ENCODE measurements at regions not wholly inside any gene's neighbourhood (a gene's known extent, or its start where the extent isn't known, plus 50 kb on each side); places are given as distances from the start of the nearest gene placed in this dataset.

GRCh38 chr2:123095219-123095835 lies 929.8 kb upstream of the CNTNAP5 start:
- no peak for ATAC-seq

GRCh38 chr2:123098619-123099018 lies 926.5 kb upstream of the CNTNAP5 start:
- intact Hi-C loops (cut with DNase I): no loop called here
- ATAC-seq: no peak
- Histone ChIP-seq H3K36me3 (replicated peaks in 1 of 2; ENCODE audit: insufficient read depth in 1 of 2, low read depth in 2 of 2) (no peaks in the 10 kb centered on the region), H3K4me3 (no peak overlapping the region), H3K4me1 (no peaks in the 10 kb centered on the region), H3K27me3 (no peaks in the 10 kb centered on the region), H3K9me3 (peaks cover 0 to 4% (median 0%) of the 10 kb centered on the region in 3 donors), H3K27ac (no peak overlapping the region)
- TF ChIP-seq, protein P1, sequence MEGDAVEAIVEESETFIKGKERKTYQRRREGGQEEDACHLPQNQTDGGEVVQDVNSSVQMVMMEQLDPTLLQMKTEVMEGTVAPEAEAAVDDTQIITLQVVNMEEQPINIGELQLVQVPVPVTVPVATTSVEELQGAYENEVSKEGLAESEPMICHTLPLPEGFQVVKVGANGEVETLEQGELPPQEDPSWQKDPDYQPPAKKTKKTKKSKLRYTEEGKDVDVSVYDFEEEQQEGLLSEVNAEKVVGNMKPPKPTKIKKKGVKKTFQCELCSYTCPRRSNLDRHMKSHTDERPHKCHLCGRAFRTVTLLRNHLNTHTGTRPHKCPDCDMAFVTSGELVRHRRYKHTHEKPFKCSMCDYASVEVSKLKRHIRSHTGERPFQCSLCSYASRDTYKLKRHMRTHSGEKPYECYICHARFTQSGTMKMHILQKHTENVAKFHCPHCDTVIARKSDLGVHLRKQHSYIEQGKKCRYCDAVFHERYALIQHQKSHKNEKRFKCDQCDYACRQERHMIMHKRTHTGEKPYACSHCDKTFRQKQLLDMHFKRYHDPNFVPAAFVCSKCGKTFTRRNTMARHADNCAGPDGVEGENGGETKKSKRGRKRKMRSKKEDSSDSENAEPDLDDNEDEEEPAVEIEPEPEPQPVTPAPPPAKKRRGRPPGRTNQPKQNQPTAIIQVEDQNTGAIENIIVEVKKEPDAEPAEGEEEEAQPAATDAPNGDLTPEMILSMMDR (IDR thresholded peaks at IDR 0.05): no peak
- TF ChIP-seq POLR2A (IDR thresholded peaks at IDR 0.05): no peak
- DNase-seq: no peak

More at GRCh38 chr2:123095219-123095835, 929.8 kb upstream of the CNTNAP5 start:
- Histone ChIP-seq H3K36me3 (replicated peaks in 1 of 2; ENCODE audit: insufficient read depth in 1 of 2, low read depth in 2 of 2) (no peaks in the 10 kb centered on the region), H3K9me3 (peaks cover 0 to 4% (median 0%) of the 10 kb centered on the region in 3 donors), H3K4me3 (no peak overlapping the region), H3K4me1 (no peaks in the 10 kb centered on the region), H3K27ac (no peak overlapping the region), H3K27me3 (no peaks in the 10 kb centered on the region)
- TF ChIP-seq, protein P1 (IDR thresholded peaks at IDR 0.05): no peak
- TF ChIP-seq POLR2A (IDR thresholded peaks at IDR 0.05): no peak
- intact Hi-C loops (cut with DNase I): no loop called here
- DNase-seq: no peak
- 63 to 67% methylated on average over 13 of the region's 13 CpGs for WGBS, 2 donors

DNA sequence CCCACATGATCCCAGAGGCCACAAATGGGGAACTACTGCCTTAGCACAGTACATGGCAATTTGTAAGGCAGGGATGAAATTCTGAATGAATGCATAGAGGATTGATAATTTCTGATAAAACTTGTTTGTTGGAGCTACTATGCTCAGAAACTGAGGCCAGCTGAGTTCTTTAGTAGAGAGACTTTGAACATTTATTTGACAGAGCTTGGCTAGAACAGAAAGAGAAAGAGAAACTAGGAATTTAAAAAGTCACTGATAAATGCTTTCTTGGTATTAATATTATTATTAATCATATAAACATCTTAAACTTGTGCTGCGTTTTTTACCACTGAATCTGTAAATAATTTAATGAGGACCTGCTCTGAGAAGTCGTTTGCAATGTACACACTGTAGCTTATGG lies 923.7 kb upstream of the CNTNAP5 start:
- no peaks in the 10 kb centered on the region for H3K9me3 ChIP-seq
- WGBS, 2 donors: 15 to 20% methylated on average over 2 of the region's 2 CpGs
- DNase-seq (no peak), ATAC-seq (no peak)
- no peak overlapping the region for H3K27ac ChIP-seq
- H3K4me1 ChIP-seq: no peaks in the 10 kb centered on the region
- intact Hi-C loops (cut with DNase I): no loop called here
- no peak overlapping the region for H3K4me3 ChIP-seq
- H3K27me3 ChIP-seq: no peaks in the 10 kb centered on the region
- TF ChIP-seq, protein P1 (IDR thresholded peaks at IDR 0.05): no peak
- no peak for TF ChIP-seq POLR2A (IDR thresholded peaks at IDR 0.05)
- H3K36me3 ChIP-seq (replicated peaks in 1 of 2; ENCODE audit: insufficient read depth in 1 of 2, low read depth in 2 of 2): no peaks in the 10 kb centered on the region

GRCh38 chr2:123103902-123104301 lies 921.2 kb upstream of the CNTNAP5 start:
- no peak for TF ChIP-seq POLR2A (IDR thresholded peaks at IDR 0.05)
- TF ChIP-seq, protein P1 (IDR thresholded peaks at IDR 0.05): no peak
- Histone ChIP-seq H3K9me3 (no peaks in the 10 kb centered on the region), H3K27me3 (no peaks in the 10 kb centered on the region), H3K27ac (no peak overlapping the region), H3K4me3 (no peak overlapping the region), H3K36me3 (replicated peaks in 1 of 2; ENCODE audit: insufficient read depth in 1 of 2, low read depth in 2 of 2) (no peaks in the 10 kb centered on the region), H3K4me1 (no peaks in the 10 kb centered on the region)
- ATAC-seq (no peak), DNase-seq (no peak)
- 42 to 57% methylated on average over 2 of the region's 2 CpGs for WGBS, 2 donors
- intact Hi-C loops (cut with DNase I): no loop called here

- no peaks in the 10 kb centered on the region for H3K4me1 ChIP-seq
- no peaks in the 10 kb centered on the region for H3K27me3 ChIP-seq
- H3K27ac ChIP-seq: no peak overlapping the region
- DNase-seq: no peak
- 51 to 53% methylated on average over 3 of the region's 3 CpGs for WGBS, 2 donors
- ATAC-seq: no peak
- no peaks in the 10 kb centered on the region for H3K36me3 ChIP-seq (replicated peaks in 1 of 2; ENCODE audit: insufficient read depth in 1 of 2, low read depth in 2 of 2)
- intact Hi-C loops (cut with DNase I): no loop called here
- no peak for TF ChIP-seq POLR2A (IDR thresholded peaks at IDR 0.05)
- TF ChIP-seq, protein P1 (IDR thresholded peaks at IDR 0.05): no peak
- no peaks in the 10 kb centered on the region for H3K9me3 ChIP-seq
- H3K4me3 ChIP-seq: no peak overlapping the region
These were observed 908.5 kb upstream of the CNTNAP5 start for GRCh38 chr2:123116595-123116994.

Data from body of pancreas (tissue), 4 donors.